MCF 10A (cell line): ENCODE measurements at regions not wholly inside any gene's neighbourhood (a gene's known extent, or its start where the extent isn't known, plus 50 kb on each side); places are given as distances from the start of the nearest gene placed in this dataset.

Experiments
- BruUV-seq: library from RNA; stranded (reverse); fragments of 400-500 nt; replicated peaks from 2 replicates; lab custom pipeline; 2021; lab: Mats Ljungman, UMichigan
- CTCF ChIA-PET: fragments of 300-600 bp; sonication (Branson Sonifier 250); formaldehyde crosslinking; extraction: SDS; loops from one replicate; lab custom pipeline; 2021; ENCODE audit warnings: antibody characterized with exemption, inconsistent platforms; lab: Yijun Ruan, JAX
- POLR2A ChIA-PET: fragments of 300-600, 350-650 bp; sonication (Branson Sonifier 250); formaldehyde crosslinking; extraction: SDS; loops from one replicate; lab custom pipeline; 2020; ENCODE audit warnings: antibody characterized with exemption, inconsistent platforms; lab: Yijun Ruan, JAX
- DNase-seq: peaks from one replicate; pipeline ENCODE4 v3.0.0-alpha.2; 2018; ENCODE audit not compliant: unreplicated experiment
- H3K27ac Mint-ChIP-seq: one replicate; pipeline ENCODE4 v1.8.0; 2022; ENCODE audit warnings: mild to moderate bottlenecking, low read depth, mixed read lengths; ENCODE audit not compliant: unreplicated experiment
- H3K27me3 Mint-ChIP-seq: one replicate; pipeline ENCODE4 v1.8.0; 2022; ENCODE audit warnings: mixed read lengths; ENCODE audit not compliant: insufficient read depth, unreplicated experiment
- H3K36me3 Mint-ChIP-seq: one replicate; pipeline ENCODE4 v1.8.0; 2022; ENCODE audit warnings: mild to moderate bottlenecking, moderate library complexity, mixed read lengths; ENCODE audit not compliant: insufficient read depth, unreplicated experiment
- H3K4me1 Mint-ChIP-seq: one replicate; pipeline ENCODE4 v1.8.0; 2022; ENCODE audit warnings: mixed read lengths; ENCODE audit not compliant: insufficient read depth, unreplicated experiment
- H3K4me3 Mint-ChIP-seq: one replicate; pipeline ENCODE4 v1.8.0; 2022; ENCODE audit warnings: mild to moderate bottlenecking, moderate library complexity, mixed read lengths; ENCODE audit not compliant: unreplicated experiment
- H3K9me3 Mint-ChIP-seq: one replicate; pipeline ENCODE4 v1.8.0; 2022; ENCODE audit warnings: mixed read lengths; ENCODE audit not compliant: unreplicated experiment
- CTCF ChIP-seq: fragments of 200-600 bp; IDR thresholded peaks from one replicate; pipeline ENCODE4 v1.8.0; 2022; ENCODE audit warnings: antibody characterized with exemption, mild to moderate bottlenecking; ENCODE audit not compliant: unreplicated experiment
- intact Hi-C: fragments of 100-400 bp; cut with micrococcal nuclease; formaldehyde crosslinking; loops from 2 replicates; pipeline ENCODE4 v1.14.1; 2022

GRCh38 chr1:80841261-80841660 is 959.5 kb upstream of the ADGRL2 start:
- H3K4me3 Mint-ChIP-seq: no peak overlapping the region
- no peaks in the 10 kb centered on the region for H3K27me3 Mint-ChIP-seq
- CTCF ChIA-PET: no interaction called here
- BruUV-seq: no TSS peak
- H3K36me3 Mint-ChIP-seq: no peaks in the 10 kb centered on the region
- H3K4me1 Mint-ChIP-seq: no peaks in the 10 kb centered on the region
- peaks cover 10% of the 10 kb centered on the region for H3K9me3 Mint-ChIP-seq
- H3K27ac Mint-ChIP-seq: no peak overlapping the region
- intact Hi-C loops: no loop called here
- no peak for DNase-seq
- no peak for TF ChIP-seq CTCF
- POLR2A ChIA-PET: interaction anchor here (0.6 kb wide), 1 partner anchor 351 kb away, joined by 3 read pairs; no protein-coding TSS in a partner anchor

- Mint-ChIP-seq H3K4me3 (no peak overlapping the region), H3K4me1 (no peaks in the 10 kb centered on the region), H3K27ac (no peak overlapping the region), H3K27me3 (no peaks in the 10 kb centered on the region), H3K9me3 (peaks cover 9% of the 10 kb centered on the region), H3K36me3 (no peaks in the 10 kb centered on the region)
- intact Hi-C loops: no loop called here
- CTCF ChIA-PET: no interaction called here
- TF ChIP-seq CTCF: no peak
- DNase-seq: no peak
- POLR2A ChIA-PET: no interaction called here
- no TSS peak for BruUV-seq
These were observed 963.7 kb upstream of the ADGRL2 start for GRCh38 chr1:80837066-80837465.

- Mint-ChIP-seq H3K9me3 (peaks cover 4% of the 10 kb centered on the region), H3K4me3 (no peak overlapping the region), H3K36me3 (no peaks in the 10 kb centered on the region), H3K27me3 (no peaks in the 10 kb centered on the region), H3K27ac (no peak overlapping the region), H3K4me1 (no peaks in the 10 kb centered on the region)
- no TSS peak for BruUV-seq
- ChIA-PET POLR2A (interaction anchor here (1.0 kb wide), 1 partner anchor 9 kb away, joined by 3 read pairs; no protein-coding TSS in a partner anchor), CTCF (no interaction called here)
- TF ChIP-seq CTCF: no peak
- intact Hi-C loops: no loop called here
- DNase-seq: no peak
These were observed 964.2 kb upstream of the ADGRL2 start for GRCh38 chr1:80836505-80836904.

GRCh38 chr1:80827666-80828065 is 973.1 kb upstream of the ADGRL2 start:
- no peaks in the 10 kb centered on the region for H3K36me3 Mint-ChIP-seq
- TF ChIP-seq CTCF: no peak
- ChIA-PET CTCF (no interaction called here), POLR2A (interaction anchor here (1.0 kb wide), 1 partner anchor 9 kb away, joined by 3 read pairs; no protein-coding TSS in a partner anchor)
- no TSS peak for BruUV-seq
- no peaks in the 10 kb centered on the region for H3K4me1 Mint-ChIP-seq
- intact Hi-C loops: no loop called here
- no peaks in the 10 kb centered on the region for H3K9me3 Mint-ChIP-seq
- H3K27ac Mint-ChIP-seq: no peak overlapping the region
- no peaks in the 10 kb centered on the region for H3K27me3 Mint-ChIP-seq
- no peak for DNase-seq
- H3K4me3 Mint-ChIP-seq: no peak overlapping the region
